Activated CD8-positive, alpha-beta memory T cell treated with anti-CD3 and anti-CD28 coated beads for 36 hours (primary cell): ENCODE measurements at regions not wholly inside any gene's neighbourhood (a gene's known extent, or its start where the extent isn't known, plus 50 kb on each side); places are given as distances from the start of the nearest gene placed in this dataset.

Experiments
- CTCF ChIA-PET: fragments of 350-600 bp; sonication (Branson Sonifier 250); formaldehyde crosslinking; loops from one replicate; lab custom pipeline; 2021; ENCODE audit warnings: antibody characterized with exemption; lab: Charles Lee
- POLR2A ChIA-PET: fragments of 350-600 bp; sonication (Branson Sonifier 250); formaldehyde crosslinking; loops from one replicate; lab custom pipeline; 2021; ENCODE audit warnings: antibody characterized with exemption; lab: Charles Lee

DNA sequence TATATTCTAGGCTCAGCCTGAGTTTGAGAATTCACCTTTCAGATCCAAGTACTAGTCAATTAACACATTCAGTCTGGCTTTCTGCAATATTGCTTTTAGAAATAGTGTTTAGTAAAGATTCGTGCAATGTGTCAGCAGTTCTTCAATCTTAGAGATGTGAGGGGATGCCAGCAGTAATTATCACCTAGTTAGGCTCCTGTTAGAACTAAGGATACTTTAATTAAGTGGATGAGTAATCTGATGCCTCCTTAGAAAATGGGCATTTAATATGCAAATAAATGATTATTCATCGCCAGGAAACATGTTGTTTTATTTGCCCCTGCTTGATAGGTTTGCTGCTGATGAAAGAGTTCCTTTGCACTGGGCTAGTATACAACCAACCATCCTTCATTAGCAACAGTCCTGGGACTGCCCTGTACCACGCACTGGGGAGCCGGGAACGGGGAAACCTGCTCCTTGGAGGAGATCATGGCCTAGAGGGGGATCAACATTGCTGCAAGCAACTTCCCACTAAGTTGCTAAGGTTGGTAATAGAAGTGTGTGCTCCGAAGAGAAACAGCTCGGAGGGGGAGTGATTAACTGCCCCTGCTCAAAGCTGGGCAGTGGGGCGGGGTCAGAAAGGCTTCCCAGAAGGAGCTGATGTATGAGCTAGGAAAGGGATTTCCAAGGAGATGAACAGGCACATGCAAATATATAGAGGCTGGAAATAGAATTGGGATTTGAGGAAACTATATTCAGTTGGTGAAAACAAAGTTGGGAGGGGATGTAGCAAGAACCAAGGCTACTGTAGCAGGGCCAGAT lies 231.8 kb downstream of the DRD1 start:
- CTCF ChIA-PET, result no interaction called here

DNA sequence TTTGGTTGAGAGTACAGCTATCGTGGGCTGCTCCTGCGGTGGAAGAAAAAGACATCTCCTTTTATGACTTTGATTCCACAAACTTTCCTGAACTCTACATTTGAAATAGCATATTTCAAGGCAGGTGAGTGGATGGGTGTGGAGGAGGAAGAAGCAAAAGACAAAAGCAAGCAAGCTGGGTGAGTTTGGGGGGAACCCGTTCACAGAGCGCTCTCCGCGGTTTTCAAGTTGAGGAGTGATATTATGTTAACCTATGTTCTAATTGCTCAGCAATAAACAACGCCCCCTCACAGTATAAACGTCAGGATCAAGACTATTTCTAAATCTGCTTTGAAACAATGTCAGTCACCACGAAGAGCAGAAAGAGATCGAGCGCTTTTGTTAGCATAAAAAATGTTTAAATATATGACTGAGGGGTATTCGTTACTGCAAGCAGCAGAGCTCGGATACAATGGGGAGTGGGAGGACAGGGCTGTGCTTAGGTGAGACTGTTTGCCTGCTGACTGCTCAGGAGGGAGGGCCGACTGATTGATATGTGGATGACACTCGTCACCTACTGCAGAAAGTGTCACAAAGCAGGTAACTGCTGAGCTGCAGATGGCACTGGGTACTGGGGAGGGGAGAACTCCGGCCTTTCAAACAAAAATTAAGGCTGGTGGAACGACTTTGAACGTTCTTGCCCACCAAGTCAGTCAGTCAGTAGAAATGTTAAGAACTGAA lies 236.5 kb downstream of the DRD1 start:
- CTCF ChIA-PET, result no interaction called here
- POLR2A ChIA-PET, result no interaction called here

More for the DNA sequence above, 231.8 kb downstream of the DRD1 start:
- POLR2A ChIA-PET, result no interaction called here

DNA sequence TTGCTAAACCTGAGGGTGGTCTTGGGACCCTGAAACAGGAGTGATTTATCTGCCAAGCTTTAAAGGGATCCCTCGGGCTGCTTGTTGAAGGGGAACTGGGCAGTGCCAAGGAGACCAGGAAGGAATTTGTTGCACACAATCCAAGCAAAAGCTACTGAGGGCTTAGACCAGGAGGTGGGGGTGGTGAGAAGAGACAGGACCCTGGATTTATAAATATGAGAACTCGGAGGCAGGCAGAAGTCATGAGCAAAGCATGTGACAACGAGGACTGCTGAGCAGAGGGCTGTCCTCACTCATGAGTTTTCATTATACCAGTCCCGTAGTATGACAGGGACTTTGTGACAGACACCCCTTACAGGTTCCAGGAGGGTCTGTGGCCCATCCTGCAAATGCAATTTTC lies 237.3 kb downstream of the DRD1 start:
- CTCF ChIA-PET, result no interaction called here
- POLR2A ChIA-PET, result no interaction called here

DNA sequence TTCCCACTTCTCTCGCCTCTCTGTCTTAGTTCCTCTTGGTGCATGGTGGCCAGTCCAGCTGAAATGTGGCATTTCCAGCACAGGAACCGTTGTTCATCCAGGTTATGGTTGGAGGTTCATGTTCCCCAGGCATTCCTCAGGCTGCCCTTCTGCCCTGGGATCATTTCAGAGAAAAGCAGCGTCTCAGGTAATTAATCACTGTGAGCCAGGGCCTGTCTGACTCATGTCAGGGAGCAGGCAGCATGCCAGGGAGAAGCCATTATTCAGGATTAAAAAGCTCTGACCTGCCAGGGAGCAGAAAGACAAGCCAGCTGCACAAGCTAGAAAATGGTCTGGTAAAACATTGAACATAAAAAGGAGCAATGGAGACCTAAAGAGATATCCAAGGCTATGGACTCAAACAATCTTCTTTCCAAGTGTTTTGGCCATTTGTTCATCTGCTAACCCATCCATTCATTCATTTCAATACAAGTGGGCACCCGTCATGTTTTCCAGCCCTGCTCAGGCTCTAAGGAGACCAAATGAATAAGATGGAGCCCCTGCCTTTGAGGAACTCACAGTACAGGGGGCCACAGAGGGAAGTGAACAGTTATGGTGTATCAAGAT lies 241.4 kb downstream of the DRD1 start:
- ChIA-PET POLR2A (no interaction called here), CTCF (no interaction called here)

DNA sequence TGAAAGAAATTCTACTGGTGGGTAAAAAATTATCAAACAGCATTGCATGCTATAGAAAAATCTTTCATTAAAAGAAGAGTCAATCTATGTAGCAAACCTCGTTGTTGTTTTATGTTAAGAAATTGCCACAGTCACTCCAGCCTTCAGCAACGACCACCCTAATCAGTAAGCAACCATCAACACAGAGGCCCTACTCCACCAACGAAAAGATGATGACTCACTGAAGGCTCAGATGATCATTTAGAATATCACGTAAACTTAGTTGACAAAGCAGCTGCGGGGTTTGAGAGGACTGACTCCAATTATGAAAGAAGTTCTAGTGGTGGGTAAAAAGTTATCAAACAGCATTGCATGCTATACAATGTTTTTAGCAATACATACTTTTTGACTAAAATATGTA lies 242.6 kb downstream of the DRD1 start:
- ChIA-PET CTCF (no interaction called here), POLR2A (no interaction called here)

DNA sequence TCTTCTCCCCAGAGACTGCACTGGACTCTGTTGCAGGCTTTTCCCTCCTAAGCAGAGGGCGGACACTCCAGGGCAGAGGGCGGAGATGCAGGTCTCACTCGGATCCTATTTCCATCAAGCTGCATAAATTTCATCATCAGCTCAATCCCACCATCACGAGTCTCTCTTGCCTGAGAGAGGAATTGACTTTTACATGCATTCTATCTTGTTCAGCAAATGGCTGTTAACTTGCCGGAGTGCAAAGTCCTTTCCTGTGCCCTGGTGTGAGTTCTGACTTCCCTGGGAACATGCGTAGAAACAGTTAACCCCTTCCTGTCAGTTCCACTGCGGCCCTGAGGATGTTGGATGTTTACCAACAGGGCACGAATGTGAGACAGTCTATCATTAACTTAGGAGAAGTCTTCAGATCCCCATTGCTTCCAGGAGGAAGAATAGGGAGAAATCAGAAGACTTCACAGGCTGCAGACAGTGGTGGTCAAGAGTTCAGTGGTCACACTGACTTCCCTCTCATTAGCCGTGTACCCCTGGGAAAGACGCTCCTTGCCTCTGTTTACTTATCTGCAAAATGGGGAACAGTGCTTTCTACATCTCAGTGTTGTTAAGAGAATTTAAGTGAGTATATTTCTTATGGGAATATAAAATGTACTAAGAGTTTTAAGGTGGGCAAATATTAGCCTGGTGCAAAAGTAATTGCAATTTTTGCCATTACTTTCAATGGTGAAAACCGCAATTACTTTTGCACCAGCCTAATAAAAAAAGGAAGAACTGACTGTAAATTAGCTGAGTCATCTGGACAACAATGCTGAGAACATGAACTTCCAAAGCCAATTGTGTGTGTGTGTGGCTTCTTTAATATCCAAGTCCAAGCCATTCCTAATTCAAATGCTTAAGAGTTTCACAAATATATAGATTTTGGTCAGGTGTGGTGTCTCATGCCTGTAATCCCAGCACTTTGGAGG lies 248.0 kb downstream of the DRD1 start:
- CTCF ChIA-PET, result no interaction called here
- POLR2A ChIA-PET, result no interaction called here

DNA sequence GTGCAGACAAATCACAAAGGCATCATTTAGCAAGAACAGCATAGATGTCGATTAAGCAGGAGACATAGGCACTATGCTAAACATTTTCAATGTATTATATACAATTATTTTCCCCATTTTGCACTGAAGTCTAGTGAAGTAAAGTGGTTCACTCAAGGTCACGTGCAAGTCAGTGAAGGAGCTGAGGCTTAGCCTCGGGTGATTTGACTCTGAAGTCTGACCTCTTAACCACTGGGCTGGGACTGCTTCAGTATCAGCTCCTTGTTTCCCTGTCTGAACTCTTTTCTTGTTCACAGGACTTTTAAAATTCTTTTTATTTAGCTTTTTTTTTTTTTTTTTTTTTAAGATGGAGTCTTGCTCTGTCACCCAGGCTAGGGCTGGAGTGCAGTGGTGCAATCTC lies 262.7 kb downstream of the DRD1 start:
- ChIA-PET CTCF (no interaction called here), POLR2A (no interaction called here)

DNA sequence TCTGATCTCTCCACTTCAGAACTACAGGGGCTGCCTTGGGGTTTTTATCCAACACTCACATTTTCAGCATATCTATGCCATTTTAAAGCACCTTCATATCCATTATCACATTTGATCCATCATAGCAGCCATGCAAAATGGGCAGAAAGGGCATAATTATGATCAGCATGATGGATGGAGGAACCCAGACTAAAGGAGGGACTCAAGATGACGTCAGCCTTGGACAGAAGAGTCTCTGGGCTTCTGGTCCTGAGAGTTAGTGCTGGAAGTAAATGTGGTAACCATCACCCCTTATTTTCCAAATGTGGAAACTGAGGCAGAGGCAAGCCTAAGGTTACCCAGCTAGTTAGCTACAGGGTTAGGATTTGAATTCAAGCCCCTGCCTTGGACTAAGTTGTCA lies 273.1 kb downstream of the DRD1 start:
- ChIA-PET POLR2A (no interaction called here), CTCF (no interaction called here)

DNA sequence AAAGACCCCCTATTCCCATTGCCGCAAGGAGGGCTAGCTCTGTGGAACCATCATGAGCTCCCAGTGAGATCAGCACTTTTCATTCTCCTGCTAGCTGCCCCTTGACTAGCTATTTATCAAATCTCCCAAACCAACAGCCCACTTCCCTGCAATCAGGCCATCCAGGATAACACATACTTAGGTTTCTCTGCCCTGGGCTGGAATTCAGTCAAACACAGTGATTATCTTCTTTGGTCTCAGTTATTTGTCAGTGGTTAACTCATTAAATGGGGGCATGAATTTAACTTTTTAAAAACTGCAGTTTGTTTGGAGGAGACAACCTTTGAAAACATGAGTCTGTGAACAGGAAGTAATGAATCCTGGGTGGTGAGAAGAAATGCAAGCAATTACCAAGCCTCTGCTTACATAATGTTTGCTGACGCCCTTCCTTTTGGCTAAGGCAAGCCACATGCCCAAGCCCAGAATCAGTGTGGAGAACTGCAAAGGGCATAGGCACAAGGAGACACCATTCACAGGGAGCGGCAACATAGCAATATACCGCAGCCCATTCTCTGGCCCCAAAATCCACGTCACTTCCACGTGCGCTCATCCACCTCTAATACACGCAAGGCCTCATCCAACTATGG lies 275.0 kb downstream of the DRD1 start:
- ChIA-PET CTCF (no interaction called here), POLR2A (no interaction called here)

DNA sequence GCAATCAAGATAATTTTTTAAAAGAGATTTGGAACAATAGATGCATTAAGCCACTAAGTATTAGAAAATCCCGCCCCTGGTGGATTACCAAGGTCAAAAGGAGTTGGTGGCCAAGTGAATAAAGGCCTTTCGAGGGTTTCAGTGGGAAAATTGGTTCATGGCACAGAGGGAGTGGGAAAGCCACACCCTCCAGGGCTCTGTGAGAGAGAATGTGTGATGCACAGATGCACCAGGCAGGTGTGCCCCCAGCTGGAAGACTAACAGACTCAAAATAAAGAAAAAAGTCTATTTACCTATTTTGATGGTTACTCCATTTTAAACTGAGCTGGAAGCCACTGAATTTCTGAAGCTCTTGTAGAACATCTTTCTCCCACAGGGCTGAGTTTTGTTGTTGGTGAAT lies 278.0 kb downstream of the DRD1 start:
- ChIA-PET POLR2A (no interaction called here), CTCF (no interaction called here)

DNA sequence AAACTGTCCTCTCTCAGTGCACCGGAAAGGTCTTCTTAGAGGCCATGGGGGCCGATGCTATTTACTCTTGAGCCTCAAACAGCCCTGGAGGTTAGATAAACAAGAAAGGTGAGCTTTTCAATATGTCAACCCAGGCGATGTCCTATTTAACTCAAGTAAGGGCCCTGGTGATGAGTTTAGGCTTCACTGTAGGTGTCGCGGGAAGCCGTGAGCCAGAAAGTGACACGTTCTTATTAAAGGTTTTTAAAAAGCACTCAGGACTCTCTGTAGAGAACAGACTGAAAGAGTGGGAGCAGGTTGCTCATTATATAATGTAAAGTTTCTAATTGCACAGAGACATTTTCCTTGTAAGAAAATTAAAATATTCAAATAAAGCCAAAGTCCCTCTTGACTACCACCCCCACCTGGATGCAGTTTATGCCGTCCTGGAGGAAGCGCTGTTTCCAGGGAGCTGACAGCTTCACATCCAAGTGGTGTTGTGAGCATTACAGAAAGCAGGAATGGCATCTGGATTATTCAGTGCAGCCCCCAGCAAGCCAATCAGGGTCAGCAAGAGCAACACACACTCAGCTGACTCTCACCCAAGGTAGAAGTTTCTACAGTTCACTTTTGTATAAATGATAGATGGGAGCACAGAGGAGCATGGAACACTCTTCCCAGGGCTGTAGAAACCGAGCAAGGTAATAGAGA lies 280.3 kb downstream of the DRD1 start:
- CTCF ChIA-PET, result no interaction called here
- POLR2A ChIA-PET, result no interaction called here

DNA sequence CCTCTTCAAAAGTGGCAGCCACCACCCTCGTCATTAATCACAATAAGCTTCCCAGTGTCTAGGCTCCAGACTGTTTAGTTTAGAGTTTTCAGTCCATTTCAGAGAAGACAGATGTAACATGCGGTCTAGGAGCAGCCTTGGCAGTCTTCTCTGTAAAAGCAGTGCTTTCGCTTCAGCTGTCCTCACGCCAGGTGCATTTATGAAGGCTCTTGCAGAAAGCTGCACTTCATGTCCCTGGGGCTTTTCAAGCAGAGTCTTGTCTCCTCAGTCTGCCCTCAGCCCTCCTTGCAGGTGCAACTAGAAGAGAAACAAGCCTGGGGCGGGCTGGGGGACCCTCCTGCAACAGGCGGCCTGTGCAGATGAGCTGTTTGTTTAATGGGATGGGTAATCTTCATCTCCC lies 281.9 kb downstream of the DRD1 start:
- ChIA-PET CTCF (no interaction called here), POLR2A (no interaction called here)

DNA sequence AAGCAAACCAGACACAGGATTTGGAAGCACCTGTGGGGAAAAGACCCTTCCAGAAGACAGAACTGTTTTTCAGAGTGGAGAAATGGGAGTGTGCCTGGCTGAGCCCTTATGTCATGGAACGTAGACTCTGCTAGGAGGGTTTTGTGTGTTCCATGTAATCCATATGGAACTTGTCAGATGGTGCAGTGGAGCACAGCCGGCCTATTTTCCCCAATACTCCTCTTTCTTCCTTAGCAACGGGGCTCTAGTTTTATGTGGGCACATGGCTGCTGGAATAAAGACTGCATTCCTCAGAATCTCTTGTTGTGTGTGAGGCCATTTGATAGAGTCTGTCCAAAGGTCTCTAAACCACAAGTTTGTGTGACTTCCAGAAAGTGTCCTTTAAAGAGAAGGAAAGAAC lies 284.0 kb downstream of the DRD1 start:
- ChIA-PET POLR2A (no interaction called here), CTCF (no interaction called here)

DNA sequence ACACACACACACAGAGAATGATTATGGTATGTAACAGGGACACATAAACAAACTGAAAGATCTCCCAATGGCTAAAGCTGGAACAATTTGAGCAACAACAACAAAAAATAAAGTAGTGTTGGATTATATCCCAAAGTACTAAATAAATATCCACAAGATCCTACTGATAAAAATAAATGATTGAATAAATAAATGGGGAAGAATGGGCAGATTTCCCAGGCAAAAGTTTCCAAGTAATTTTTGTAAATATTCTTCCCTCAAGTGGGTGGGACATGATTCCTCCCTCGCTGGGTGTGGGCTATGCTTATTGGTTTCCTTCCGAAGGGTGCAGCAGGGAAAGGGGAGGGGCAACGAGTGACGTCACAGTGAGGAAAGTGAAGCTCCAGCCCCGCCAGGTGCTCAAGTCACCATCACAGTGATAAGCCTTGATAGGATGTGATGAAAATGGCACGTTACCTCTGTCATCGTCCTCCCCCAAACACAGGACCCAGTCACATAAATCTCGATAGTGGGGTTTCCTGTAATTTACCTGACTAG lies 295.3 kb downstream of the DRD1 start:
- ChIA-PET POLR2A (no interaction called here), CTCF (no interaction called here)

DNA sequence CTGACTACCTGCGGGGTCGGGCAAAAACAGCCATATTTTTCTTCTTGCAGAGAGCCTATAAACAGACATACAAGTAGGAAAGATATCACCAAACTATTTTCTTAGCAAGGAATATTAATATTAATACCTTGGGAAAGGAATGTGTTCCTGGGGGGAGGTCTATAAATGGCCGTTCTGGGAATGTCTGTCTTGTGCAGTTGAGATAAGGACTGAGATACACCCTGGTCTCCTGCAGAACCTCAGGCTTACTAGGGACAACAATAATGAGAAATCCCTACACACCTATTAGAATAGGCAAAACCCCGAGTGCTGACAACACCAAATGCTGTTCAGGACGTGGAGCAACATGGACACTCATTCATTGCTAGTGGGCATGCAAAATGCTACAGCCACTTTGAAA lies 297.2 kb downstream of the DRD1 start:
- ChIA-PET CTCF (no interaction called here), POLR2A (no interaction called here)

DNA sequence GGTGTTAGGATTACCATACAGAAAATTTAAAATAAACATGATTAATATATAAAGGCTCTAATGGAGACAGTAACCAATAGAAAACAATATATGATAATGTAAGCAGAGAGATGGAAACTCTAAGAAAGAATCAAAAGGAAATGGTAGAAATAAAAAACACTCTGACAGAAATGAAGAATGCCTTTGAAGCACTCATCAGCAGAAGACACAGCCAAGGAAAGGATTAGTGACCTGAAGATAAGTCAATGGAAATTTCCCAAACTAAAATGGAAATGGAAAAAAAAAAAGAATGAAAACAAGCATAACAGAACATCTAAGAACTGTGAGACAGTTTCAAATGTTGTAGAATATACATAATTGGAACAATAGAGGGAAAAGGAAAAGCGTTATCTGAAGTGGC lies 302.6 kb downstream of the DRD1 start:
- CTCF ChIA-PET, result interaction anchor here (0.5 to 0.7 kb wide), 2 partner anchors 197 to 1231 kb away, joined by 3 read pairs; no protein-coding TSS in a partner anchor
- POLR2A ChIA-PET, result no interaction called here

DNA sequence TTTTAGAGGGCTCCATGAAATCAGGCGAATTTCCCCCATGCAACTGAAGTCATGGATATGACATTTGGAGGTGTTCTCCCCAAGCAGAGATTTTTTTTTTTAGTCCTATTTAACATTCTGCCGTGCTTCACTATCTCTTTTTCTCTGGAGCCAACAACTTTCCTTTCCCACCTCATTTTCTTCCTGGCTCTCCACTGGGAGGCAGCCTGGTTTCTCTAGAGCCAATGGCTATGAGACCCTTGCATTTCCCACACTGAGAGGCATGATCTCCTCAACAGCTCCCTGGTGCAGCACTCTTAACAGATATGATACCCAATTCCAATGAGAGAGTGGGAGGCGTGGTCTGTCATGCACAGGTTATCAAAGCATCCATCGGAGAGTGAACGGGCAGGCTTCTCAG lies 310.8 kb downstream of the DRD1 start:
- ChIA-PET POLR2A (no interaction called here), CTCF (no interaction called here)

DNA sequence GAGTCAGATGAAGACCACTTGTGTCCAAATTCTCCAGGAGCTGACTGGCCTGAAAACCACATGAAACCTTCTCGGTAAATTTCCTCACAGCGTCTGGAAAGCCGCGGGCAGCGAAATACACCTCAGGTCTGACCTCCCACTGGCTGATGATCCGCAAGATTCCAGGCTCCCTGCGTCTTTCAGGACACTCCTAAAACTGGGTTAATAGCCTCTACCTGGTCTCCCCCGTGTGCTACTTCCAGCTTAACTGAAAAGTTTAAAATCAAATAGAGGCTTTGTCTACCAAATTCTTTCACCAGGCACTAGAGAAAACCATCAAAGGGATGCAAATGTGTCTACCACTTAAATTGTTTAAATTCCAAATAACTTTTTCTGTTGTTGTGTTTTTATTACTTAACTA lies 312.6 kb downstream of the DRD1 start:
- POLR2A ChIA-PET, result no interaction called here
- CTCF ChIA-PET, result no interaction called here

DNA sequence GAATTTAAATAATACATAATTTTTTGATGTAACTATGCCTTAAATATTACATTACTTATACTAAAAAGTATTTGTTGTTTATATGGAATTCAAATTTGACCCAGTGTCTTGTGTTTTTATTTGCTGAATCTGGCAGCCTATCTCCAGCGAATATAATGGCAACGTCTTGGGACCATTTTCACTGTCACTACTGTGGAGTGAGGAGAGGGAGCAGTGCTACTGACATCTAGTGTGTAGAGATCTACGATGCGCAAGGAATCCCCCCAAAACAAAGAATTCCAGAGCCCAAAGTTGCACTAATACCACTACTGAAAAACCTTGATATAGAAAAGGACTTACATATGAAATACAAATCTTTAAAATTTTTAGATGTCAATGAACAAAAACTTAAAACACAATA lies 314.4 kb downstream of the DRD1 start:
- ChIA-PET CTCF (no interaction called here), POLR2A (no interaction called here)
